Stimulated activated CD4-positive, alpha-beta T cell treated with anti-CD3 and anti-CD28 coated beads, Interleukin-15, amount 100 ng/mL, for 48 hours (primary cell): ENCODE measurements at regions not wholly inside any gene's neighbourhood (a gene's known extent, or its start where the extent isn't known, plus 50 kb on each side); places are given as distances from the start of the nearest gene placed in this dataset.

Source experiments
- DNase-seq, 2 donors: peaks; one replicate each; pipeline ENCODE4 v3.0.0-alpha.2; 2020; ENCODE audit warnings: low read depth in 2 of 2

DNA sequence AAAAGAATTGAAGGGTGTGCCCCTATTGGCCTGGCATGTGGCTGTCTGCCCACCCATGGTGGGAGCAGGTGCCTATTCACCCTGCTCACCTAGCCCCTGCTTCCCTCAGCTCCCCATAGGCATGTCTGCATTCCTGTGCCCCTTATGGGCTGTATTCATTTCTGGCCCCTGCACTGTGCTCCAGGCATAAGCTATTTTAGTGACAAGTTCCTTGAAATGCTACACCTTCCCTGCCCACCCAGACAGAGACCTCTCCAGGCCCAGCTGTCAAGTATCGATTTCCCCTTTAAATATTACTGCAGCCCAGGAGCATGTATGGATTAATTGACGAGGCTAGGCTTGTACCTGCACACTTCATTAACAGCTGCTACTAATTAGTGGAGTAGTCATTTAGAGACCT lies 235.4 kb downstream of the RPS24 start:
- no peak for DNase-seq

- no peak for DNase-seq
These were observed 238.7 kb downstream of the RPS24 start for GRCh38 chr10:78272329-78272728.

- DNase-seq = no peak
These were observed 240.8 kb downstream of the RPS24 start for GRCh38 chr10:78274491-78274890.

GRCh38 chr10:78276139-78276538 lies 242.5 kb downstream of the RPS24 start:
- DNase-seq = no peak

DNA sequence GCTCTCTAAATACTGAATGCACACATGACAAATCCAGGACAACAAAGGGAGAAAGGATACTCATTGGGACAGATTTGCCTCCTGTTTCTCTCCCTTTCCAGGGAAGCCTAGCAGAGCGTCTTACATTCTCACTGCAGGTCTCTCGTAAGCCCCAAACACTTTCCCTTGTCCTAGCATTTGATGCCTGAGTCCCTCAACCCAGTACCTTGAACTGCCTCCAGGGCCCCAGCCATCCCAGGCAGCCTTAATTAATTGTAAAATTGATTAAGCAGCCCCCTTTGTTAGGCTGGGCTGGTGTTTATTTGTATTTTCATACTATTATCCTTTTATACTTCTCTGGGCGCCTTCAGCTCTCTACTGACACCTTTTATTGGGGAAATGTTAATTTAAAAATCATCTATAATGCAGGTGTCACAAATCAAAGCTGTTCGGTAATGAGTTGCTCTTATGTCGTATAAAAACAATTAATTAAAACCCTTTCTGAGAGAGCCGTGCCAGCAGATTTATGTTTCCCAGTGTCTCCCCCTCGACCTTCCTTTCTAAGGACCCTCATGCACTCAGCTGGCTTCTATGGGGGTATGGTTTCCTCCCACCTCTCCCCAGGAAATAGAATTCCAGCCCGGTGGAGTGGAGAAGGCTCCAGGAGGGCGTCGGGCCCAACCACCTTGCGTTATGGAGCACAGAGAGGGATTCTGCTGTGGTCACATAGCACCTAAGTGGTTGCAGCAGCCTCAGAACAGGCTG lies 243.8 kb downstream of the RPS24 start:
- DNase-seq = no peak

- DNase-seq = no peak
These were observed 244.4 kb downstream of the RPS24 start for GRCh38 chr10:78278058-78278404.

GRCh38 chr10:78279756-78280155 lies 246.1 kb downstream of the RPS24 start:
- no peak for DNase-seq

DNA sequence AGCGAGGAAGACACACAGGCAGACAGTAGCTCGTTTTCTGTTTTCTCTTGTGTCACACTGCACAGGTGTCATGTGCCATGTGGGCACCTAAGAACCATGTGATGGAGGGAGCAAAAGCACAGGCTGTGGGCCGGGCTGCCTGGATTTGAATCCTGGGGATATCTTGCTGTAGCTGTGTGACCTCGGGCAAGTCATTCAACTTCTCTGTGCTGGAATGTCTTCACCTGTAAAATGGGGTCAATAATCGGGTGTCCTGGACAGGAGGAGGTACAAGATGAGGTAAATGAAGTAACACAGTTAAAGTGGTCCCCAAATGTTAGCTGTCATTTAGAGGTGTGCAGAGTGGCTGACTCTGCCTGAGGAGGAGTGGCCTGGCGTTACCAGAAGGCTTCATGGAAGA lies 246.9 kb downstream of the RPS24 start:
- DNase-seq = no peak

- no peak for DNase-seq
These were observed 248.0 kb downstream of the RPS24 start for GRCh38 chr10:78281627-78282026.

GRCh38 chr10:78283069-78283682 lies 249.5 kb downstream of the RPS24 start:
- DNase-seq = no peak

DNA sequence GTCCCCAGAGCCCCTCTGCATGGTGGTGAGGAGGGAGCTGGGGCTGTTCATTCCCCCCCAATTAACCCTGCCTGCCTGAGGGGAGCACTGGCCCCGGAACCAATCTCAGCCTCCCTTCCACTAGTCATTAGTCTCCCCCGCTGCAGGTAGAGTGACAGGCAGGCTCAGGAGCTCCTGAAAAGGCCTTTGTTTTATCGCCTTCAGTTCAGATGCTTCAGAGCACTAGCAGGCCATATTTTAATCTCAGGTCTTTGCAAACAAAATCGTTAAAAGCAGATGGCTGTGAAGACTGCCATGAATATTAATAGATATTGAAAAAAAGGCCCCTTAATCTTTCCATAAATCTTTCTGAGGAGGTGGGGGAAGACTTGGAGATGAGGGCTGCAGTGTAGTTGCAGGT lies 250.7 kb downstream of the RPS24 start:
- no peak for DNase-seq

- no peak for DNase-seq
These were observed 251.6 kb downstream of the RPS24 start for GRCh38 chr10:78285226-78285625.

DNA sequence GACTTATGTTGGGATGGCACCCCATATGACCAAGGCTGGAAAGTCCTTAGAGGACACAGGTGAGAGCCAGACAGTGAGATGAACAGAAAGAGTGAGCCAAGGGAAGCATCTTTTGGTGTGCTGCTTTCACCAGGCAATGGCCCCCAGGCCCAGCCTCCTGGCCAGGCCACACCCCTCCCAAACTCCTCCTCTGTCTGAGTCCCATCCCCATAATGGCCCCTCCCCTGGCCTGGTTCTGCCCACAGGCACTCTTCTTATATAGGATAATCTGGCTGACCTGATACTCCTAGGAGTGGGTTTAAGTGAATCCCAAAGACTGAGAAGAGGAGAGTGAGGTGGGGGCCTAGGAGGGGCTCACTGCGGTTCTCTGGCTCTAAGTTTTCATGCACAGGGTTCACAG lies 252.5 kb downstream of the RPS24 start:
- no peak for DNase-seq

- DNase-seq = no peak
These were observed 253.0 kb downstream of the RPS24 start for GRCh38 chr10:78286668-78287067.

GRCh38 chr10:78287618-78288017 lies 254.0 kb downstream of the RPS24 start:
- DNase-seq = no peak

GRCh38 chr10:78288663-78289062 lies 255.0 kb downstream of the RPS24 start:
- DNase-seq = no peak

- DNase-seq = no peak
These were observed 256.6 kb downstream of the RPS24 start for GRCh38 chr10:78290131-78290750.

DNA sequence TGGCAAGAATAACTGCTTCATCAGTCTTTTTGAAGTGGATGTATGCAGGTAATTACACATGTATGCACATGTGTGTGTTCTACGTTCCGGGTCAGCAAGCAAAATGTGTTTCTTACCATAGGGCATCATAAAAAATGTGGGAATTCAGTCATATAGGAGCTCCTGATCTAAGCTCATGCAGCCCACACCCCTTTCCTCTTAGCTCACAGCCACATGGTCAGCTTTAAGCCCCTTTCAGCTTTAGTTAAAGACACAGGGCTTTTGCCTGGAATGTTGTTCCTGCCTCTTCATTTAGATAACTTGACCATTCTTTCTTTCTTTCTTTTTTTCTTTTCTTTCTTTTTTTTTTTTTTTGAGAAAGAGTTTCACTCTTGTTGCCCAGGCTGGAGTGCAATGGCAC lies 258.1 kb downstream of the RPS24 start:
- DNase-seq = no peak

GRCh38 chr10:78292250-78292981 lies 258.8 kb downstream of the RPS24 start:
- no peak for DNase-seq

DNA sequence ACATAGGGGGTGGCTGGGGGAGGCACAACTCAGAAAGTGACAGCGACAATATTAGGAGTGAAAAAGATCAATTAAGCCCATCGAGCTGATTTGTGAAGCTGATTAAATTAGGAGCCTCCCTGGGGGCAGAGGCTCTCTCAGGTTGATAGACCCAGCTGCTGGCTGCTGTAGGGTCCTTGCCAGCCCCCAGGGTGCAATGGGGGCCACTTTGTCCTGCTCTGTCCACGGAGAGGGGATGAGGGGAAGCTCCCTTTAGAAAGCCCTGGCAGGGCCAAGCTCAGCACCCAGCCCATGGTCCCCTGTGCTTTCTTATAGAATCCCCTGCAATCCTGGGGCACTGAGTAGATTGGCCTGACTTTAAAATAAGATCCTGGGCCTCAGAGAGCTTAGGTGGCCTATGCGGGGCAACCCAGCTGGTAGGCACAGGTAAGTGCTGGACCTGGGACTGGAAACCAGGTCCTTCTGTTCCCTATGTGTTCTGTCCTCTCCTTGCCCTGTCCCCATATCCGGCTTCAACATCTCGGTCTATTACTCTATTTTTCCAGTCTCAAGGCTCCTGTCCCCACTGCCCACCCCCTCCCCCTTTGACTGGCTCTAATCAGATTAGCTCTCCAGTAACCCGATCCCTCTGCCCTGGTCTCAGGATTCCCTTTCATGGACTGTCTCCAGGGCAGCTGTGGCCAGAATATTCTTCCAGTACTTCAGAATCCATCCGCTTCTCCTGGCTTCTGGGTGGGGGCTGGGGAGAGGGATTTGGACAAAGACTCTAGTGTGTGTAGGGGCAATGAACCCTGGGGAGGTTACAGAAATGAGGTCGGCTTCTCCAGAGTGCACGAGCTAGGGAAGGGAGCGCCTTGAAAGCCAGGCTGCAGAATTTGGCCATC lies 259.6 kb downstream of the RPS24 start:
- no peak for DNase-seq

DNA sequence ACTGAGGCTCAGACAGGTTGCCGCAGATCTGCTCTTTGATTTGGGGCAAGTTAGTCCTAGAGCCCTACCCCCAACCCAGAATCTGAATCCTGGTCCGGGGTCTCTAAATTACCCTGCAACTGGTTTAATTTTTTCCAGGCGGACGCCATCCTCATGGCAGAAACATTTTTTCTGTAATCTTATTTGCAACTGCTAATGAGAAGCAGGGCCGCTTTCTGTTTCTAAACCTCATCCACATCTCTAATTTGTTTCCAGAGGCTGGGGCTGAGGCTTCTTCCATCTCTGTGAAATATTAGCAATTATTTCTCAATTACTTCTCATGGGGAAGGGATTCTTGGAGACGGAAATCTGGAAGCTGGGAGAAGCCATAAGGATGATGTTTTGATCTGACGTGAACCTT lies 261.6 kb downstream of the RPS24 start:
- no peak for DNase-seq

DNA sequence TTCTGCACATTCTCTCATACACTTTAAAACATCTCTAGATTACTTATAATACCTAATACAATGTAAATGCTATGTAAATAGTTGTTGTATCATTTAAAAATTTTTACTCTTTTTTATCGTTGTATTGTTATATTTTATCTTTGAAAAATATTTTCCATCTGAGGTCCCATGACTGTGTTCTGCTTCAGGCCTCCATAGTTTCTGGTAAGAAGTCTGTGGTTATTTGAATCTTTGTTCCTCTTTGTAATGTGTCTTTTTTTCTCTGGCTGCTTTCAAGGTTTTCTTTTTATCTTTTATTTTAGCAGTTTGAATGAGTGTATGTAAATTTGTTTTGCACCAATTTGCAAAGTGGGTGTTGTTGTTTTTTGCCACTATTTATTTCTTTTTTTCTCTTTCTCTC lies 263.1 kb downstream of the RPS24 start:
- DNase-seq = no peak
